GM21717 (cell line): ENCODE measurements at regions not wholly inside any gene's neighbourhood (a gene's known extent, or its start where the extent isn't known, plus 50 kb on each side); places are given as distances from the start of the nearest gene placed in this dataset.

Experiments used
- ATAC-seq: cut with Tn5 transposase; IDR thresholded peaks from one replicate; pipeline ENCODE4 v1.9.1; 2021; ENCODE audit warnings: mild to moderate bottlenecking, moderate library complexity; ENCODE audit not compliant: unreplicated experiment

DNA sequence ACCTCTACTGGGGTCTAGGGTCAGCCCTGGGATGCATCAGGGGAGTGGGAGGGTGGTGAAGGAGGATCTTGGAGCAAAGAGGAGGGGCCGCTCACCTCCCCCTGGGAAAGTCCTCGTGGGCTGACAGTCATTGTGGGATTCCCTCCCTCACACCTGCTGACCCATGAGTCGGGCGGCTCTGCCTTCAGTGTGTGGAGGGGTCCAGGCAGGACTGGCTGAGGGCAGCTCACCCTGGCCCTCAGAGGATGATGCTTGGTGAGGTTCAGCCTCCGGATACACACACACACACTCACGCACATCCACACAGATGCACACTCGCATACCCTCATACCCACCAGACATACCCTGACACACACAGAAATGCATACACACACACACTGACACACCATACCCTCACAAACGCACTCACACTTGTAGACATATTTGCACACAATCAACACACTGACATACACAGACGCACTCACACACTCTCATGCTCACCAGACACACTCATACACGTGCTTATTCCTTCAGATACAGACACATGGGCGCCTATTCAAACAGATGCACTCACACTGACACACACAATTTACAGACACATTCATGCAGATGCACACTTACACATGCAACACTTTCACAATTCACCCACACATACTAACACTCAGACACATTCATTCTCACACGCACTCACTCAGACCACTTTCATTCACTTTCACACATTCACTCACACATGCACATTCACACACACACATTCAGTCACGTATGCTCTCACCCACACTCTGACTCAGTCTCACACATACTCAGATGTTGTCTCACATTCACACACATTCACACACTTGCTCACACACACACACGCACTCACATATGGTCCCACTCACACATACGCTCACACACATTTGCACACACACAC lies 105.1 kb upstream of the RPL38 start:
- no peak for ATAC-seq

- no peak for ATAC-seq
Measured at GRCh38 chr17:74099442-74100340, 103.8 kb upstream of the RPL38 start.

DNA sequence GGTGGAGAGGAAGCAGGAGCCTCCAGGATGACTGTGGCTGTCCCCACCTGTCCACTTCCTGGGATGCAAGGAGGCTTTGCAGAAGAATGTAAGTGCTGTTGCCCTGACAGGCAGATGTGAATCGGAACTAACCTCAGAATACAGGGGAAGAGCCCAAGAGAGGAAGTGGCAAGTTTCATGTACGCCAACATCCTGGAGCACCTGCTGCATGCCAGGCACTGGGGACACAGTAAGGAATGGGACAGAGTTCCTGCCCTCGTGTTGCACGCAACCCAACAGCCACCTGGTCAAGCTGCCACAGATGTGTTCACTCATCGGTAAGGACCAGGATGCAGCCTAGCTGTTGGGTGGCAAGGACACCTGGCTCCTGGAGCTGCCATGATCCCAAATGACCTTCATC lies 98.6 kb upstream of the RPL38 start:
- ATAC-seq = no peak

- no peak for ATAC-seq
Measured at GRCh38 chr17:74107107-74107506, 96.4 kb upstream of the RPL38 start.

GRCh38 chr17:74108126-74108705 lies 95.3 kb upstream of the RPL38 start:
- ATAC-seq = no peak

- no peak for ATAC-seq
Measured at GRCh38 chr17:74110467-74110866, 93.0 kb upstream of the RPL38 start.

DNA sequence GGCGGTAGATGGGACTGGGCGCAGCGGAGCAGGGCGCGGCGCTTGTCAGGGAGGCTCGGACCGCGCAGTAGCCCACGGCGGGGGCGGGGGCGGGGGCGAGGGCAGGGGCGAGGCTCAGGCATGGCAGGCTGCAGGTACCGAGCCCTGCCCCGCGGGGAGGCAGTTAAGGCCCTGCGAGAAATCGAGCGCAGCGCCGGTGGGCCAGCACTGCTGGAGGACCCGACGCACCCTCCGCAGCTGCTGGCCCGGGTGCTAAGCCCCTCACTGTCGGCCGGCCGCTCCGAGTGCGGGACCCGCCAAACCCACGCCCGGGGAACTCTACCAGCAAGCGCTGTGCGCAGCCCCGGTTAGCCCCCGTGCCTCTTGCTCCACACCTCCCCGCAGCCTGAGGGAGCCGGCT lies 90.2 kb upstream of the RPL38 start:
- ATAC-seq = no peak

DNA sequence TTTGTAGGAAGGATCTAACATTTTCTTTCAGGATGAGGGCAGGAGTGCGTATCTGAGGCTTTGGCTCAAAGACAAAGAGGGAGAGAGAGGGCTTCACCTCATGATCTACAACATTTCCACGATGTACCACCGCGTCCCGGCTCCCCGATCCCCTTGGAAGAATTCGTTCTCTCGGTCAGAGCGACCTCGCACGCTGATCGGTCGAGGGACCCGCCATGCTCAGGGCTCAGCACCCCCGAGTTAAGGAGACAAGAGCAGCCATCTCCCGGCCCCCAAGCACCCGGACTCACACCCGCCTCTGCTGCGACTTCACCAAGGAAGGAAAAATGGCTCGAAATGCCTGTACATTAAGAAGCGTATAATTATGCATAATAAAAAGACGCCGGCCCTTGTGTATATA lies 89.5 kb upstream of the RPL38 start:
- ATAC-seq = no peak

- ATAC-seq = no peak
Measured at GRCh38 chr17:74114881-74115470, 88.5 kb upstream of the RPL38 start.

- no peak for ATAC-seq
Measured at GRCh38 chr17:74115586-74115985, 87.9 kb upstream of the RPL38 start.

- no peak for ATAC-seq
Measured at GRCh38 chr17:74116087-74116717, 87.3 kb upstream of the RPL38 start.

DNA sequence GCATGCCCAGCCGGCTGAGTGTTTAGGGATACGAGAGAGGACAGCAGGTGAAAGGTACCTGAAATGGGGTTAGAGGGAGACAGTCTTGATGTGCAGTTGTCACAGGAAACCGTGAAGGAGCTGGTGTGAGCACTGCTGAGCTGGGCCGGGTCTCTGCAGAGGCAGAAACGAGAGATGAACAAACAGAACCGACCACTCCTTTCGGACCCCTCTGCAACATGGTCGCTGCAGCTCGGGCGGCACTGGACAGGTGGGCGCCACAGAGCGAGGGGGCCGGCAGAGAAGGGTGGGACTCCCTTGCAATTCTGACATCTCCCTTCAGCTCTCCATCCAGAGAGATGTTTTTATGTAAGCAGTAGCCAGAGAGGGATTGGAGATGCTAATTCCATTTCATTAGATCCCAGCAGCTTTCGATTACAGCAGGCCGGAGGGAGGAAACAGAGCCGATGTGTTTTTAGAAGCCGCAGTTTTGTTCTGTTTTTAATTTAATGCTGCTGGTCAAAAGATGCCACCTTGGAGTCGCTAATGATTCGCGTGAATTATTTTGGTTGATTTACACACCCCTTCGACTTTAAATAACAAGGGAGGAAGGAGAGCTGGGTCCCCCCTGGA lies 86.3 kb upstream of the RPL38 start:
- ATAC-seq = no peak

DNA sequence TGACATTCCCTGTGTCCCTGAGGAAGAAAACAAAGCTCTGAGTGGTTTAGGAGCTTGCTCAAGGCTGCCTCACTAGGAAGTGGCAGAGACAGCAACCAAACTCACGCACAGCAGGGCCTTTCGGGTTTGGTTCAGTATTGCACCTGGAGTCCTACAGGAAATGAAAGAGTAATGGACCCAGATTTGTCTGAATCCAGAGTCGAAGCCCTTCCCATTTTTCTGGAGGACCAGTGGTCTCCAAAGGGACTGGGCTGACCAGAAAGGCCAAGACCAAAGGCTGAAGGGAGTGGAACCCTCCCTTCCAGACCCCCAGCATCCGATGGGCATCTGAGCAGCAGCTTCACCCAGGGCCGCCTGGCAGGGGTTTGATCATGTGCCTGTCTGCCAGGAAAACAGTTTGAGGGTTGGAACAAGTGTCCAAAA lies 85.5 kb upstream of the RPL38 start:
- no peak for ATAC-seq

DNA sequence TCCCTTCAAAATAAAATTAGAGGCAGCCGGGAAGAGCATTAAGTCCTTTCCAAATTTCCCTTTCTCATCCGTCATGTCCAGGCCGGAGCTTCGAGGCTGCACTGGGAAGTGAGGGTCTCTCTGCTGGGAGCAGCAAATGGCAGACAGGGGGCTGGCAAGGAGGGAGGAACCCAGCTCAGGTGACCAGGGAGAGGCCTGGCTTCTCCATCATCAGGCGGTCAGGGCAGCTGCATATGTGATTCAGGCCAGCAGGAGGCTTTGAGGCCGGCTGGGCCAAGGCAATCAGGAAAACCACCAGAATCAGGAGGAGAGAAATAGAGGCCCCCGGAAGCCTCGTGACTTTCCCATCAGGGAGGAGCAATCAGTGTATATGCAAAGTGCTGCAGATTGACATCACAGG lies 85.0 kb upstream of the RPL38 start:
- no peak for ATAC-seq

GRCh38 chr17:74119049-74119580 lies 84.4 kb upstream of the RPL38 start:
- ATAC-seq = no peak

- ATAC-seq = no peak
Measured at GRCh38 chr17:74119965-74120364, 83.5 kb upstream of the RPL38 start.

GRCh38 chr17:74123350-74123749 lies 80.1 kb upstream of the RPL38 start:
- no peak for ATAC-seq

- ATAC-seq = no peak
Measured at GRCh38 chr17:74123866-74124444, 79.5 kb upstream of the RPL38 start.

DNA sequence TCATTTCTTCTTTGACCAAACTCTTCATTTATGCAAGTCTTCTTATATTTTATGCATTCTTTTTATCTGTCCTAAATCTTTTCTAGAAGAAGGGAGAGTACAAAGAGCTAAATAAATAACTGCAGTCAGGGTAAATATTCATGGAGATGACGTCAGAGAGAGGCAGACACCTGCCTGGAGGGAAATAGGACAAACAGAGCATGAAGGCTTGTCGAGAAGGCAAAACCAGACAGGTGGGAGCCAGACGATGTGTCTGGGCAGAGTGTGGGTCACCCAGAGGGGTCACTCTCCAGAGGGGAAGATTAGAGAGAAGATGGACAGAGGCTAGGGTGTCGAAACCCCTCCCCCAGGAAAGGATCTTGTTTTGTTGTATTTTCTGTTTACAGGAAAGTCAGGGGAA lies 78.3 kb upstream of the RPL38 start:
- ATAC-seq = no peak
